HCEC 1CT (cell line): ENCODE measurements at regions not wholly inside any gene's neighbourhood (a gene's known extent, or its start where the extent isn't known, plus 50 kb on each side); places are given as distances from the start of the nearest gene placed in this dataset.

Experiments used
- DNase-seq: peaks from one replicate; pipeline ENCODE4 v3.0.0-alpha.2; 2017

DNA sequence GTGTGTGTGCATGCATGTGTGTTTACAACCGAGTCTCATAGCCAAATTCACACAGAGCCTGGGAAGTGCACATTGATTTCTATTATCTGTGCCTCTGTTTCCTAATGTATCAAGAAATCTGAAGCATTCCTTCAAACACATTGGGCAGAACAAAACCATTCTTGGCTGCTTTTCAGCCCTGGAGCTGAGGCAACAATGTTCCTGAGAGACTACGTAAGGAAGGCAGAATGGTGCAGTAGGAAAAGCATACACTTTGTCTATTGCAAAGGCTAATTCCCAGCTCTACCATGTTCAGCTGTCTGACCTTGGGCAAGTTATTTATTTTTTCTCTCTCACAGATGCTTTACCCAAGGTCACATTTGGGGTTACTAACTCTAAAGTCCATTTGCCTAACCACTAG lies 575.5 kb downstream of the SOX6 start:
- DNase-seq = no peak

DNA sequence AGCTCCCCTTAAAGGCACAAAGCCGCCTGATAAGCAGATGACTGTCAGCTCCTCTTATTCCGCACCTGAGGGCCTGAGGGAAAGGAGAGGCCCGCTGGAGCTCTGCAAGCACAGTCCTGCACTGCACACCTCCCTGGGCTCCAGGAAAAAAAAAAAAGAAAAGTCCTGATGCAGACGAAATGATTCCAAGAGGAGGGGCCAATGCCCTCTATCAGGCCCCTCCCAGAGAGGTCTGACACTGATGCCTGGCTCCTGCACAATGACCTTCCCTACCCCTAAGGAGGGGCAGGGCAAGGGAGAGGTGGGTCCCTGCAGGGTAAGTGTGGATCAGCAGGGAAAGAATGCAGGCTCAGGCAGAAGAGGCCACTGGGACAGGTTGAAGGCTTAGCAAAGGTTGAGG lies 572.7 kb downstream of the SOX6 start:
- no peak for DNase-seq

DNA sequence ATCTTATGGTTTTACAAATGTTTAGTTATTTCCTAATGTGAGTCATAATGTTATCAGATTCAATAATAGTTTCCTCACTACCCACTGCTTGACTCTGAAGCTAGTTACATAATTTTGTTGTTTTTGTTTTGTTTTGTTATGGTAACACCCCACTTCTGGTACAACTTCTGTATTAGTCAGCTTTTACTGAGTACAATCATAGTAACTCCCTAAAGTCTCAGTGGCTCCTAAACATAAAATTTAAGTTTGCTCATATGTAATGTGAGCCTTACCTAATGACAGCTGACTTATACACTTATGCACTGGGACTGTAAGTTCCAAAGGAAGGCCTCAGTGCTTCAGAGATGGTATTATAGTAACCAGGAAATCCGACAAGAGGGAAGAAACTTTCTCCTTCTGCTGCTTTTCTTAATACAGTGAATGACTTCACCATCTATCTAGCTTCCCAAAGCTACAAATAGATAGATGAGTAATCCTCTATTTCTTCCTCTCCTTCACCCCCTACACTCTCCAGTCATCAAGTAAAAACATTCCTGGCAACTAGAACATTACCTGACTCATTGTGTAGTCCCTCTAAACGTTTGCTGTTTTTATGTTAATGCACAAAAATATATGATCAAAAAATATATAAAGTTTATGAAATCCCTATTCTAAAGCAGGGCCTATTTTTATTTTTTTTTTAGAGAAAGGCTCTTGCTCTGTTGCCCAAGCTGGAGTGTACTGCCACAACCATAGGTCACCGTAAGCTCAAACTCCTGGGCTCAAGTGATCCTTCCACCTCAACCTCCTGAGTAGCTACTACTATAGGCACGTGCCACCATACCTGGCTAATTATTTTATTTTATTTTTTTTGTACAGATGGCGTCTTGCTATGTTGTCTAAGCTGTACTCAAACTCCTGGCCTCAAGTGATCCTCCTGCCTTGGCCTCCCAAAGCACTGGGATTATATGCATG lies 563.0 kb downstream of the SOX6 start:
- peak; percentile 11 for DNase-seq

DNA sequence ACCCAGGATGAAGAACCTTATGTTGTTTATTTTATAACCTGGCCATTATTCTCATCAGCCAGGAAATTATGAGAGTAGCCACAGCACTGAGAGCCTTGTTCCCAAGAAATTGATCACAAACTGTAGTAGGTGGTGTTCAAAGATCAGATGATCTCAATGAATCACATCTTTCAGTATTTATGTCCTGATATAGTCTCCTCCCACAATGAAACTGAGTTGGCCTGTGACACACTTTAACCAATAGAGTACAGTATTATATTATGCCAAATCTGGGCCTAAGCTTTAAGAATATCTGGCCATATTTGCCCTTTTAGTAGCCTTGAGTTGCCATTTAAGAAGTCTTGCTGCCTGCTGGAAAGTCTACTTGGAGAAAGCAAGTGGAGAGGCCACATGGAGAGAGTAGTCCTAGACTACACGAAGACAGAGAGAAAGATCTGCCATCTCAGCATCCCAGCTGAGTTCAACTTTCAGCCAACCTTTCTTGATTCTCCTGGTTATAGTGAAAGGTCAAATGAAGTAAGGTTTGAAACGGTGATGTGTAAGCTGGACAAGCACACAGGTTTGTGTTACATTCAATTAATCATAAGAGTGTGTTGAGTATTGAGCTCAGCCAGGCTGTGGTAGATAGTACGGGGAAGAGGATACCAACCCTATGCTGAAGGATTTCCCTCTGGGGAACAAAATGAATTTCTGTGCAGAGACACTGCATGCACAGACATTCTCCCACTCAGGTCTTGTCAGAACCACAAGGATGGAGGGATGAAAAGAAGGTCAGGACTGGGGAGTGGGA lies 561.8 kb downstream of the SOX6 start:
- DNase-seq = no peak

DNA sequence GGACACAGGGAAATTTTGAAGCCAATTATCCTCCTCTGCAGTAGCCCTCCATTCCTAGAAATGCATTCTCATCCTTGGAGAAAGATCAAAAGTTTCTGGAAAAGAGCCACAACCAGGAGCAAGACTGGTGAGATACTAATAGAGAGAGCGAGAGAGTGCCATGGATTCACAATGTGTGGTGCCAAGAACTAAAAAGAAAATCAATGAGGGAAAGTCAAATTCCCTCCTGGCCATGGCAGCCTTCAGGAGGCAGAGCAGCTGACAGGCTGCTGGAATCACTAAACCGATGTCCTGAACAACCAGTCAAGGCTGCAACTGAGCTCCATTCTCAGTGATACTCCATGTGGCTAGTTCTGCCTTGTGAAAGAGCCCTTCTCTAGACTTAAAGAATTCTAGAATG lies 561.0 kb downstream of the SOX6 start:
- no peak for DNase-seq

DNA sequence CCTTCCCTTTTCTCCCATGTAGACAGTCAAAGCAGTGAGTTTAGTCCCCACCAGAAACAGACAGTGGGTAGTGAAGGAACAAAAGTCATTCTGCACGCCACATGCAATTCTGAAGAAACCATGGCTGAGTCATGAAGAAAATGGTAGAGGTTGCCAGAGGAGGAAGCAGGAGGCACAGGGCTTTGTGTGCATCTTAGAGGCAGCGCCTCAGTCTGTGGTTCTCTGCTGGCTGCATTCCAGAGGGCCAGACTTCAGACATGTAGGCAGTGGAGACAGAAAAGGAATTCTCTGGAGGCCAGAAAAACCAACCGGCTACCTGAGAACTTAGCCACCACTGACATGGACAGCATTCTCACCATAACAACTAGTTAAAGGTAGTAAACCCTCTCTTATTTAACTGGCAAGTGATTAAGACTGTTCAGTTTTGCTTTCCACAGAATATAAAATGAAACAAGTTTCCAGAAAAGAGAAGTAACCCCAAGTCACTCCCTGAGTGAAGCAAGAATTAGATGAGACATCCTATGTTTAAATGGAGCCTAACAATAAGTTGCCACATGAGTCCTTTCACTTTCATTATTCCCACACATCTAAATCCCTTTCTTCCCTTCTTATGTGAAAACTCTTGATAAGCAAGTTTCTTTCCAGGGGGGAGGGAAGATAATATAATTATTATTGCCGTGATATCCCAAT lies 556.1 kb downstream of the SOX6 start:
- no peak for DNase-seq

DNA sequence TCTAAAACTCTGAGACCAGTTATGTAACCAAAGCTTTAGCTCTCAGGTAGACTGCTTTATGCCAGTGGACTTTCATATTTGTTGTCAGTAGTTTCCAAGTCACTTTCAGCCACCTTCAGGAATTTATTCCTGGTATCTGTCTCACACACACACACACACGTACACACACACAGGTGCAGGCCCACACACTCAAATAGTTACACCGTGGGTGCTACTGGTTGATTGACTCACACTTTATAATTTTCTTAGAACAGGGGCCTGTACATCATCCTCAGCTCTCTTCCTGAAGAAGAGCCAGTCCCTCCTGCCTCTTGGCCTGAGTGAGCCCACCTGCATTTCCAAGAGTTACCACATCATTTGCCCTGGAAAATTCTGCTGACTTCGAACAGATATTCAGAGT lies 555.2 kb downstream of the SOX6 start:
- DNase-seq = no peak

DNA sequence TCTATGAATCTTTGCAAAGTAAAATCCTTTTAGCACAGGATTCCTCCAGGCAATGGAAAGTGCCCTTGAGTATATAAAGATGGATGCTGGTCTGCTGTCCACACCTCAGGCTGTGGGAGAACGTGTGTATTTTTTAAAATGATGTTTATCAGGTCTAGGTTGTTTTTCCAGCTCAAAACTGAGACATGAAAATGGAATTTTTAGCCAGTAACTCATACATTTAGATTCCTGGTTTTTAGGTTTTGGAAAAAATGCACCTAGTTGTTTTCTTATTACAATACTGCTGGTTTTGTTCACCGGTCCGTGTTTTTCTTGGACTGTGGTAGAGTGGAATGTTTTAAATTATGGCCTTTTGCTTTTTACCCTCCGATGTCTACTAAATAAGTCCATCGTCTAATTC lies 554.7 kb downstream of the SOX6 start:
- no peak for DNase-seq

DNA sequence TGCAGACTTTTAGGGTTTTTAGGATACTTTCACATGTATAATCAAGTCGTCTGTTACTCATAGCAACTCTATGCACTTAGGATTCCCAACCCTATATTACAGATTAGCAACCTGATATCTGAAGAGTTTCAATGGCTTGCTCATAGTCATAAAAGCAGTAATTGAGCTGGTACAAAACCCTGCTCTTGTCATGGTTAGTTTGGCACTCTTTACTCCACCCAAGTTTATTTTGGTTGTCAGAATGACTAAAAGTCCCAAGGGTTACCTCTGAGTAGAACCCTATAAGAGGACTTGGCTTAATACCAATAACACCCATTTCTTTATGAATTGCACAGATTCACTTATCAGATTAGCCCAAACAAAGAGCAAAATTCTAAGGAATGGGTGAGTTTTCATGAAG lies 550.6 kb downstream of the SOX6 start:
- DNase-seq = no peak

DNA sequence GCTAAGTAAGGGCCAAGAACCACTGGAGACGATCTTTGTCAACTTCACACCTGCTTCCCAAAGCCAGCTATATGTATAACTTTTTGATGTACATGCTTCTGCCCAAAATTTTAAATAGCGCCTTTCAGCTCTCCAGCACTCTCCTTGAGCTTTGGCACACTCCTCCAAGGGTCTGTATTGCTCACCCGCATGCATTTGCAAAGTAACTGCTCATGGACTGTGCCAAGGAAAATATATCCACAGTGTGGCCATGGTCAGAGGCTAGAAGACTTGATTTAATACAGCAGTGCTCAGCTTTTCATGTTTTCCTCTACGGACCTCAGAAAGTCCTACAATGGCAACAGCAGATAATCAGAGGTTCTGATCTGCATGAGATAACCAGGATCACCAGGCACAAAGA lies 550.1 kb downstream of the SOX6 start:
- DNase-seq = no peak

DNA sequence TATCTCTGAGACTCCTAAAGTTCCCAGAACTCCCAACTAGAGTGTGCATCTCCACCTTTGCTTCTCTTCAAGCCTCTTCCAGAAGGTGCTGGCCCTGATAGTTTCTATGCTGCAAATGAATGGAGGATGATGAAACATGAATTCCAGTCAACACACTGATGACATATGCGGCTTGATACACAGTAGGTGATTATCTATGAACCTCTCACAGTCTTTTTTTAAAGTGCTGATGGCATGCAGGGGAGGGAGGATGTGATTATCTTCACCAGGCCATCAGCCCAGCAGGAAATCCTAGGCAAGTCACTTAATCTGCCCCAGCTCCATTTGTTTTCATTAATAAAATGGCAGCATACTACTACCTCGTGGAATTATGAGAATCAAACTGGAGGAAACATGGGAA lies 548.5 kb downstream of the SOX6 start:
- no peak for DNase-seq

DNA sequence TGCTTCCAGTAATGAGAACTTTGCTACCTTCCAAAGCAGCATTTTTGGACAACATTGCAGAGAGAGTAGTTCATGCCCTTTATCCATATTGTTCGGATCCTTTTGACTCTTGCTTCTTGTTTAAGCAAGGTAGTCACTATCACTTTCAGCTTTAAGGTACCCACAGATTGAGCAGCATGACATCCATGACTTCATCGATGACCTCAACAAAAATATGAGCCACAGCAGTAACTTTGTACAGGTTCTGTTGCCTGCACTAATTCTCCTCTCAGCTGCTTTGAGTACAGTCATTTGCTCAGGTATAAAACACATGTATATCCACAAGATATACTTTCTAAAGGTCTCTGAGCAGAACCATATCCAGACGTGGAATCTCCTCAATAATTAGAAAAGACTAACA lies 546.3 kb downstream of the SOX6 start:
- no peak for DNase-seq

DNA sequence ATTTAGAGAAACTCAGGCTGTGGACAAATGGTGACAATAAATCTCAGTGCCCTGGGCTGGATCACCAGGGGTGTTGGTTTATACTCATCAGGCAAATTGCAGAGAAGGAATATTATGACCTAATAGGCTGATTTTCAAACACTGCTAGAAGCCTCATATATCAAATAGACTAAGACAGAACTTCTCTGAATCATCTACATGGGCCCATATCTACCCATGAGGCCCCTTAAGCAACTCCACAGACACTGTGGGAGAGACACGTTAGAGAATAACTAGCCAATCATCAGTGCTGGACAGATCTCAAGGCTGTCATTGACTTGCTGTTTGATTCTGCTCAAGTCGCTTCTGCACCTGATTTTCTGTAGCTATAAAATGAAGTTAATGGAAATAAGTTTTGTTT lies 545.8 kb downstream of the SOX6 start:
- no peak for DNase-seq

DNA sequence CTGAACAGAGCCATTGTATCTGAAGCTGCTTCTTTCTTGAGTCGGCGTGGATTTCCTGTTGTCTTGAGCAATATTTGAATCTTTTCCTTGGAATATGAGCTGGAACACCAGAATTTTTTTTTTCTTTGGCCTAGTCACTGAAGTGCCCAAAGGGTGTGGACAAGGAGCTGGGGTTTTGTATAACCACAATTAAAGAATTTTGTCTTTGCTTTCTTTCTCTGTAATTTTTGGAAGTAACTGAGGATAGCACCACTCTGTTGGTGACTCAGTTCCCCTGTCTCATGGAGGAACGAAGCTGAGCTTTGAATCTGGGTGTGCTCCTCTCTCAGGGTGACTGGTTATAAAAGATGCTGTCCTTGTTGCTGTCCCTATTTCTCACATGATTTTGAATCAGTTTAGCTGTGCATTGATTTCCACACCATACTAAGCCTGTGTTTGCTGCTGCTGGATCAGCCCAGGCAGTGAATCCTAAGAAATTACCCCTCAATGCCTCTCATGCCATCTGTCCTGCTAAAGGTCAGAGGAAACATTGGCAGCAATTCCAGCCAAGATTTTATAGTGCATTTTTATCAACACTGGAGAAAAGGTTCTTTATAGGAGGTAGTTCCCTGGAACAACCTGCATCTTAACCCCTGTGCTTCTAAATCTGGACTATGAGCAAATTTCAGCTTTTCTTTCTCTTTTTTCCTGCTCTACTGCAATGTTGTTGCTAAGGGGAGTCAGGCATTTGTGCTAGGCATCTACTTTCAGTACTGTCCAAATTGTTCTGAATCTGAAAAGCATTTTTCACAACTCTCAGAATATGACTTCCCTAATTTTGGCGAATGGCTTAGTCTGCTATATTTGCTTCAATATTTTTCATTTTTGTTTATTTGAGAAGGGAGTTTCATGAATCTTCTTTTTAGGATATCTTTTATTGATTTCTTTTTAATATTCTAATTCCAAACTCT lies 540.8 kb downstream of the SOX6 start:
- DNase-seq = no peak

DNA sequence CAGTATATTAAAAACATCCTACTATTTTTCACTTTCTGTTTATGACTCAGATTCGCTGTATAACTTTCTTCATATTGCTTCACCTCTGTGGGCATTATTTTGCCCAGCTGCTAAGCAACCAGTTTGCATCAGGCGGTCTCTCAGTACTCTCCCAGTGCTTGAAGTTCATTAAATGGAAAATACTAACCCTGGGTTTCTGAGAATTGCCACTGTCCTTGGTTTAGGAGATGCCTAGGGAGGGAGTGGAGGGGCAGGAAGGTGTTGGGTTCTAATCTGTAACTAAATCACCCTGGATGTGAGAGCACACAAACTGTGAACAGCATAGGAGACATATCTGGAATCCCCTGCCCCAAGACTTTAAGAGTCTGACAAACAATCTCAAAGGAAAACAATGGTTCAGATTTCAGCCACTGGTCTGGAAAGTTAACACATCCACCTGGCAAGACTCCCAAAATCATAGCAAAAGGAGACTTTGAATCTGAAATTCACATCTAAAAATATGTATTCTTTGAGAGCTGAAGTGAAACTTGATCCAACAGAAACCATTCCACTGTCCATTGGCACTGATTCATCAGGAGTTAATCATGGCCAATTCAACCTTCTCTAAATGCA lies 540.0 kb downstream of the SOX6 start:
- peak; percentile 26 for DNase-seq

DNA sequence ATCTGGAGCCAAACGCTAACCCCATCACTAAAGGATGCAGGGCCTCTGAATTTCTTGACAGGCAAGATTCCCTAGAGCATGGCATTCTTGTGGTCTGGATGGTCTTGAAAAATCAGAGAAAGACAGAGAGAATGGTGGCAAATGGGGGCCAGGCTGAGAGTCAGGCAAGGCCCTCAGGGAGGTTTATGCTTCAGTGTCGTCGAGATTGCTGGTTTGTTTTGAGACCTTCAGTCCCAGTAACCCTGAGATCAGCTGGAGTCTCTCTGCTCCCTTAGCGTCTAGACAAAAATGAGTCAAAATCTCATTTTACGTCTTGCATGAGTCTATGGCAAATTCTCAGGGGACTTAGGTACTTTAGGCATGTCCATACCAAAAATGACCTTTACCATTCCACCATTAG lies 539.3 kb downstream of the SOX6 start:
- DNase-seq = no peak

DNA sequence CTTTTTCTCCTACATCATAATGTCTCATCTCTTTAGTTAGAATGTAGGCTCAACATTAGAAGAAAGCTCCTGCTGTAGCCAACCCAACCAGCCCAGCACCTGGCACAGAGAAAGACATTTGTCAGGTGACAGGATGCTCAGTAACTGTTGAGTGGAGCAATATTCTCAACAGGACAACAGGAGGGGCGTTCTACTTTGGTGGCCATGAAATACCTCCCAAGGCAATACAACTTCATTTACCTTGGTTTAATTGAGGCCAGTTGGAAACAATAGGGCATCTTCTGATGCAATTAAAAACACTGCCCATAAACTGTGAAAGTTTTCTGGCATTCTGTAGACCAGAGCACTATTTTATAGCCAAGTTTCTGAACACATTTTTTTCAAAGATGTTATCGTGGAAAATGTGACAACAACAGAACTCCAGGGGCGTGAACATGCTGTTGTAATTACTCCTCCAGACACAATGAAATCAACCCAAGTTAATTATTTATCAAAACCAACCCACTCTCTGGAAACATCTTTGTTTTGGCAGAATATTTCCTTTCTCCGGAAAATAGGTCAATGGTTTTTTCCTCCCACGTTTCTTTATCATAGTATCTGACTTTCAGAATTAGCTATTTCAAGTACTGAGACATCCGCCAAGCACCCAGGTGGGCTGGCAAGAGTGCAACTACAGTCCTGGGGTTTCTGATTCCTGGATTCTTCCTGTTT lies 538.1 kb downstream of the SOX6 start:
- DNase-seq = no peak

DNA sequence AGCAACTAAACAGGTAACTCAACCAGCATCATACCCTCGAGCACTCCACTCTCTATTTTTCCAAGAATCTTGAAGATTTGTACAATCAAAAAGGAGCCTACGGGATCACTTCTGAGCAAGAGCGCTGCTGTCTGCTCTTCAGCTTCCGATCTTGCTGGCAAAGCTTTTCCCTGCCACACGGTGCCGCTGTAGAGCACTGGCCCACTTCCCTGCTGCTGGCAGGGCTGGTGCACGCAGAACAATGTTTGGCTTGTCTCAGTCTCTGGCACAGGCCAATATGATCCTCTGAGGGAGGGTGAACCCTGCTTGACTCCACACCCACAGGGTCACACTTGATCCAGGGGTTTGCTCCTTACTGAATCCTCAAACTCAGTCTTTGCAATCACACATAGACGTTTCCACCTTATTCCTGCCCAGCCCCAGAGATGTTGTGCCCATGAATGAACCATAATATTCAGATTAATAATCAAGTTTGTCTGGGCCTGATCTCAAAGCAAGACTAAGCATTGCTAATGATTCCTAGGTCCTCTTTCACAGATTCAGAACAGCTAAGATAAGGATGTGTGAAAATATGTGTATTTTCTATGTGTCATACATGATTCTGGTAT lies 536.6 kb downstream of the SOX6 start:
- DNase-seq = peak; percentile 17

DNA sequence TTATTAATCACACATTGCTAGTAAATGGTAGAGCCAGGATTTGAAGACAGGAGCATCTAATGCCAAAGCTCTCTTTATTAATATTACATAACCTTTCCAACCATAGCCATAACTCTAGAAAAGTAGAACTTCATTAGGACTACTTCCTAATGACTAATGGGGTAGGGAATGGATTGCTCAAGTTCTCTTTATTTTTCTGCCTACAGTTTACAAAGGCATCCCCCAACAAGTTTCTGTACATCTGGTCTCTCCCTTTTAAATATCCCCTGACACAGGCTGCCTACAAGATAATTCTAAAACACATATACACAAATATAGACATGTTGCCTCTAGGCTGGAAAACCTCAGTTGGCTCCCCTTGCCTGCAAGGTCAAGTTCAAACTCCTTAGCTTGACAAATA lies 534.9 kb downstream of the SOX6 start:
- DNase-seq = no peak

DNA sequence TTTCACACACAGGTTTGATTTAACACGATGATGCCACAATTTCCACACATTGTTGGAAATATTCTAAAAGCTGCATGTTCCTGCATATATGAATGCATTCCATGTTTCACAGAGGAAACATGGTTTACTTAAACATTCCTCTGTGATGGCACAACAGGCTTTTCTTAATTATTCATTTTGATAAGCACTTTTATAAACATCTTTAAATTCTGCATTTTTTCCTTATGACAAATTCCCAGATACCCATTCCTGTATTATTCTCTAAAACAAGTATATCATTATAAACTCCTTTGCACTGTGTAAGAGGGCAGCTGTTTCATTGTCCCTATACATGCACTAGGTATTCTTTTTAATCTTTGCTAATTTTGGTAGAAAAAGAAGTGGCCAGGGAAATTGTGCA lies 532.3 kb downstream of the SOX6 start:
- DNase-seq = no peak
